GM19035 (cell line): ENCODE measurements at regions not wholly inside any gene's neighbourhood (a gene's known extent, or its start where the extent isn't known, plus 50 kb on each side); places are given as distances from the start of the nearest gene placed in this dataset.
"Not testable (repeated sequence)": the region's sequence is repeated elsewhere in the genome, so short reads cannot be mapped to it uniquely, and the experiment has no call there.

Experiments used
- ATAC-seq: cut with Tn5 transposase; IDR thresholded peaks from one replicate; pipeline ENCODE4 v1.9.1; 2021; ENCODE audit not compliant: unreplicated experiment

DNA sequence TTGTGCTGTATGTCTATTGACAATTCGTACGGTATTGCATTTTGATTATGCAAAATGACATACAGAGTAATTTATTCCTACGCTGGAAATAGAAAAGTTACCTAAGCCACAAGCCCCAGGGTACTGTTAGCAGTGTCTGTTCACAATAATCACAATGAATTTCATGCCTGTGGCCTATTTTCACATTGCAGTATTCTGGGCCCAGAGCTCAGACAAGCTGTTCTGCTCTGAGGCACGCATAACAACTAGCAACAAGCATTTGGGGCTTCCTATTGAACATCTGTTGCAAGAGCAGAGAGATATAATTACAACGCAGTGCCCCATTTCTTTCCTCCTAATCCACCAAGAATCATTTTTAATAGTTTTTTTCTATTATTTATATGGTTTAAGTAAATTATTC is 158.9 kb upstream of the SGCG start:
- no peak for ATAC-seq

DNA sequence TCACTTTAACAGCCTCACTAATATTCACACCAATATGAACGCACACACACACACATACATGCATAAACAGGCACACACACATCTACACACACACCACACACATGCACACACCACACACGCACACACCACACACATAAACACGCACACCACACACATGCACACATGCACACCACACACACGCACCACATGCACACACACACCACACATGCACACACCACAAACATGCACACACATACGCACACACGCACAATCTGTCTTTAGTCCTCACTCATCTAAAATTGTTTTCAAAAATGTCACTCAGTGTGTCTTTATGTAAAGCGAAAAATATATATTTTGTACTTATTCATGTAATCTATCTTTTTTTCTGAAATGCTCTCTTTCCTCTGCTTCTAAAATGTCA is 158.1 kb upstream of the SGCG start:
- no peak for ATAC-seq

DNA sequence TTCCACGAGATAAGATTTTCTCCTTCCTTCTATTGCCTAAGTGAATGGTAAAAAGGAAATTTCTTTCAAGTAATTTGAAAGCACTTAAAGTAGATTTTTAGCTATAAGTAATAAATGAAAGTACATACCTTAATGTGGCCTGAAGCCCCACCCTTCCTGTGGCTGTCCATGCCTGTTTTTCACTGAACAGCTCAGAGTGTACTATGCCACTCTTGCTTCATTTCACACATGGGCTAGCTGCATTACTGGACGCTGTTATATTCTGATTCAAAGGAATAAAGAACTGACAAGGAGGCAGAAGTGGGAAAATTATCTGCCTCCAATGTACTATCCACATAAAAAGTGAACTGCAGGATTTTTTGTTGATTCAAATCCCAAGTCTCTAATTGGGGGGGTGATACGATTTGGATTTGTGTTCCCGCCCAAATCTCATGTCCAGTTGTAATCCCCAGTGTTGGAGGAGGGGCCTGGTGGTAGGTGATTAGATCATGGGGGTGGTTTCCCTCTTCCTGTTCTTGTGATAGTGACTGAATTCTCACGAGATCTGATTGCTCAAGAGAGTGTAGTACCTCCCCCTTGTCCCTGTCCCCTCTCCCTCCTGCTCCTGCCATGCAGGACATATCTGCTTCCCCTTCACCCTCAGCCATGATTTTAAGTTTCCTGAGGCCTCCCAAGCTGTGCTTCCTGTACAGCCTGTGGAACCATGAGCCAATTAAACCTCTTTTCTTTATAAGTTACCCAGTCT is 154.7 kb upstream of the SGCG start:
- no peak for ATAC-seq

DNA sequence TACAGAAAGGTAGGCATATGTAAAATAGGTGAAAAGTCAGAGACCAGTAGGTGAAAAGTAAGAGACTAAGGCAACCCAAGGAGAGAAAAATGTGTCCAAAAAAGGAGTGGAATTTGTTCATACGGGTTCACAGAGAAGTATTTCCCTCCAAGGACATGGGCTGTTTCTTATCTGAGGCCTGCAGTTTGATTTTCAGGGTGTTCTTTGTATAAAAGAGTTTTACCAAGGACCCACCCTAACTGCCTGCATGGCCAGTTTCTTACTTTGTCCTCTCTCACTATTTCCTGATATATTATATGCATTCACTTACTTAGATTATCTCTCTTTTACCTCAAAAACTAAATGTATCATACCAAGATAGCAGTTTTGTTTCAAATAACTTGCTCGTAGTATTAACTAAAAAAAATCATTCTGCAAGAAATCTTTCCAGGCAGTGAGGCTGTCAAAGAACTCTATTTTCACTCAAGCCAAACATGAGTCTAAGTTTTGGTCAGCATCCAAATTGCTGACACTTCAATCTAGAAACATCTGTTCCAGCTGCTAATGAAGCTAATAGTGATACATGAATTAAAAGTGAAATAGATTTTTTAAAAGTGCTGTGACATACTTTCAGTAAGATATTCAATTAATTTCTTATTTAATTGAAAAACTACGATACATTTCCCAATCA is 141.4 kb upstream of the SGCG start:
- no peak for ATAC-seq

DNA sequence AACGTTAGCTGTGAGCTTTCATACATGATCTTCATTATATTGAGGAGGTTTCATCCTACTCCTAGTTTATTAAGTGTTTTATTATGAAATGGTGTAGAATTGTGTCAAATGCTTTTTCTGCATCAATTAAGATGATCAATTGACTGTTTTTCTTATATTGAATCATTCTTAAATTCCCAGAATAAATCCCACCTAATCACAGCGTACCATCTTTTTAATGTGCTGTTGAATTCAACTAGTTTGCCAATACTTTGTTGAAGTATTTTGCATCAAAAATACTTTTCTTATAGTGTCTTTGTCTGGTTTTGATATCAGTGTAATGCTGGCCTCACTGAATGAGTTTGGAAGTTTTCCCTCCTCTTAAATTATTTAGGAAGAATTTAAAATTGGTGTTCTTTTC is 138.6 kb upstream of the SGCG start:
- ATAC-seq = no peak

DNA sequence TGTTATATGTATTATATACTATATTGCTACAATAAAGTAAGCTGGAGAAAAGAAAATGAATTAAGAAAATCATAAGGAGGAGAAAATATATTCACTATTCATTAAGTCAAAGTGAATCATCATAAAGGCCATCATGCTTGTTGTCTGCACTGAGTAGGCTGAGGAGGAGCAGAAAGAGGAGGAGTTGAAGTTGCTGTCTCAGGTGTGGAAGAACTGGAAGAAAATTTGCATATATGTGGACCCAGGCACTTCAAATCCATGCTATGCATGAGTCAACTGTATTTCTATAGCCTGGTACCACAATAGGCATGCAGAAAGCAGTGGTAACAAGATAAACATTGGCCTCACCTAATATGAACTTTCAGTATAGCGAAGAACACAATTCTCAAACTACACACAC is 135.9 kb upstream of the SGCG start:
- no peak for ATAC-seq

DNA sequence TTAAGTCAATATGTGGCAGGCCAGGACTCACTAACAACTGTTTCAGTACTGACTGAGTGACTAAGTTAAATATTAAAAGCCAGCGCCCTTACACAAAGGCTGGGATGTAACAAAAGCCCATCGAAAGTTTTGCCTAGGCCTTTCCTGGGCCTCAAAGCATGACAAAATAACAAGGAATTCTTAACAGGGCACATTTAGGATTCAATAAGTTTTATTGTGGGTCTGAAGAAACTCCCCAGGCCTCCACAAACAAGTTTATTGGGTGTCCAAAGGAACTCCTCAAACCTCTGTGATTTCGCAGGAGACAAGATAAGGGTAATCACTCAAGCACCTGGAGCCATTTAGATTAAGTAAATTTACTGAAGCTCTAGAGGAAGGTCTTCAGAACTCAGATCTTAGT is 130.7 kb upstream of the SGCG start:
- no peak for ATAC-seq

DNA sequence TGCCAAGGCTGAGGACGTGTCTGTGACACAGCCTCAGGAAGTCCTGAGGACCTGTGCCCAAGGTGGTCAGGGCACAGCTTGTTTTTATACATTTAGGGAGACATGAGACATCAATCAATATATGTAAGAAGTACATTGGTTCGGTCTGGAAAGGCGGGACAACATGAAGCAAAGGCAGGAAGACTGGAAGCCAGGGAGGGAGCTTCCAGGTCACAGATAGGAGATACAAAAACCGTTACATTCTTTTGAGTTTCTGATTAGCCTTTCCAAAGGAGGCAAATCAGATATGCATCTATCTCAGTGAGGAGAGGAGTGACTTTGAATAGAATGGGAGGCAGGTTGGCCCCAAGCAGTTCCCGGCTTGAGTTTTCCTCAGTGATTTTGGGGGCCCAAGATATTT is 127.1 kb upstream of the SGCG start:
- not testable (repeated sequence) for ATAC-seq

DNA sequence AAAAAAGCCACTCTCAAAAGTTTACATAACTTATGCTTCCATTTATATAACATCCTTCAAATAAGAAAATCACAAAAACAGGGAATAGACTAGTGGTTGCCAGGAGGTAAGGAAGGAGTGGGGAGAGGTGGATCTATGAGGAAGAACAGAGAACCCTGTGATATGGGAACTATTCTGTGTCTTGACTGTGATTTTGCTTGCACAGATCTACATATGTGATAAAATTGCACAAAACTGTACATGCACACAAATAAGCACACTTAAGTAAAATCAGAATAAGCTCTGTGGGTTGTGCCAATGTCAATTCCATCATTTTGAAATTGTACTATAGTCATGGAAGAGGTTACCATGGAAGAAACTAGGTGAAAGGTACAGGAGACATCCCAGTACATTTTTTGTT is 121.6 kb upstream of the SGCG start:
- no peak for ATAC-seq

DNA sequence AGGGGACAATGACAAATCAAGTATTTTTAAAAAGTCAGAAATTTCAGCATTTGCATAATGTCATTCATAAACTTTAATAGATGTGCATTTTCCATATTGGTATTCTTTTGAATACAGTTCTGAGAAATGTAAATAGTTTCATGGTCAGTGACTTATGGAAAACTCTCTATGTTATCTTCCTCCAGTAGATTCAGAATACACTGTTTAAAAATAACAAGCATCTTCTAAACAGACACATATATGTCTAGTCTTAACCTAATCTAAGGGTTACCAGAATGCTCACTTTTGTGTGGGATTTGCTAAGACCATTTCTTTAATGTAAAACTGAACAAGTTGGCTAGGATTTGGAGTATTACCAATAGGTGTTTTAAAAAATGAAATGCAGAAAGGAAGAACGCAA is 119.8 kb upstream of the SGCG start:
- no peak for ATAC-seq

DNA sequence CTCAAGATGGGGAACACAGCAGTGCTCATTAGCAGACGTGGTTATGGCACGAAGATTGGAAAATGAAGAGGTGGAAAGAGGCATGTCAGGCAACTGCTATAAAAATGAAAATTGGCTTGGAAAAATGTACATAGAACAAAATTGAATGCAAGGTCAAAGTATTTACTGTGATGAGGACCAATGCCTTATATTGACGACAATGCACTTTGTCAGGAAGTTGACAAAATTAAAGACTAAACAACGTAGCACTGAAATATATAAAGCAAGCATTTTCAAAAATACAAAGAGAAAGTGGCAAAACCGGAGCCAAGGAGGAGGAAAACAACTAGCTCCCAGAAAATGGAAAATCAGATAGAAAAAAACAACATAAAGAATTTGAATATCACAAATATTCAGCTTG is 113.7 kb upstream of the SGCG start:
- no peak for ATAC-seq

DNA sequence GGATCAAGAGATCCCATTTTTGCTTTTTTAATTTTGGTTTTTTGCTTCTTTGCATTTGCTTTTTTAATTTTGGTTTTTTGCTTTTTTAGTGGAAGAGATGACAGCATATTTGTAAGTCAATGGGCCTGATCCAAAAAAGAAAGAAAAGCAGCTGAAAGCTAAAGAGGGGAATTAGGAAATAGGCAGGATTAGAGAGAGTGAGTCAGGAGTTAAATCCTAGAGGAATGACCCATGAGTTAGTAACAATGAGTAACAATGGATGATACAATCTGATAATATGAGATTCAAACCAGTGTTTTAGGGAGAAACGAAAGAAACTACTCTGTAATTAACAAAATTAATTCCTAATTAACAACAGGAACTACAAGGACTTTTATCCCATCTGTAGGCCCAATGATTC is 111.2 kb upstream of the SGCG start:
- no peak for ATAC-seq

DNA sequence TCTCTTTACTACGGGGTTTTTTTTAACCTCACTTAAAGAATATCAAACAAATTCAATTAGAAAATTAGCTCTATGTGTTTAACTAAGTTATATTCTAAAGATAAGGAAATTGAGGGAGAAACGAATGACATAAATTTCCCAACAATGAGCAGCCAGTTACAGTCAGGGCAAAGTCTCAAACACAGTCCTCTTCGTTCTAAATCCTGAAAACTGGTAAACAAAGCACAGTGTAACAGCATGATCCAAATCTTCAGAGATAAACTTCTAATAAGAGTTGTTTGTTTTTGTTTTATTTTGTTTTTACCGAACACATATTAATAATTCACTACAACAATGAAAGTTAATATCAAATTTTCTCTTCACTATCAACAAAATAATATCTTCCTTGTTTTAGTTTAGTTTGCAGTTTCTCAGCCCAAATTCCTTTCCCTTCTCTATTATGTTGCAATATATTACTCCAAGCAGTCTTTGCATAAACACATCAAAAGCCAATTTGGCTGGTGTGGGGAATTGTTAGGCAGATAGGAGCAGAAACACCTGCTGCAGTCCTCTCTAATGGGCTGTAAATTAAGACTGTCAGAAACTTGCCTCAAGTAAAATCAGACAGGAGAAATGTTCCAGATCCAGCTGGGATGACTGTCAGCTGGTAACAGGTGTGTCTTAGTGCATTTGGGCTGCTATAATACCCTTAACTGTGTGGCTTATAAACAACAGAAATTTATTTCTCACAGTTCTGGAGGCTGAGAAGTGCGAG is 106.5 kb upstream of the SGCG start:
- no peak for ATAC-seq

DNA sequence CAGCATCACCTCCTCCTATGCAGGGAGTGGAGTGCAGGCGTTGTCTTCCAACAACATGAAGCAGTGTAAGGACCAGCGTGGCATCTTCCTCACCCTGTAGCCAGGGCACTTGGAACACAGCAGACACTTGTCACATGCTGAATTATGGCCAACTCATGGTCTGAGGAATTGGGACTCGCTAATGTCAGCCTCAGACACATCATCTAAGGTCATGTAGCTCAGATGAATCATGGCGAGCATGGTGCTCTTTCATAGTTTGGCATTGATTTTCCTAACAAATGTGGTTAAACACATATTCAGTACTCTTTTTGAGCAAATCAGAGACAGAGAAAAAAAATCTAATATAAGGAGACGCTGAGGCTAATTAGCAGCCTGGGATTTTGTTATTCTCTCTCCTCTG is 99.6 kb upstream of the SGCG start:
- no peak for ATAC-seq

DNA sequence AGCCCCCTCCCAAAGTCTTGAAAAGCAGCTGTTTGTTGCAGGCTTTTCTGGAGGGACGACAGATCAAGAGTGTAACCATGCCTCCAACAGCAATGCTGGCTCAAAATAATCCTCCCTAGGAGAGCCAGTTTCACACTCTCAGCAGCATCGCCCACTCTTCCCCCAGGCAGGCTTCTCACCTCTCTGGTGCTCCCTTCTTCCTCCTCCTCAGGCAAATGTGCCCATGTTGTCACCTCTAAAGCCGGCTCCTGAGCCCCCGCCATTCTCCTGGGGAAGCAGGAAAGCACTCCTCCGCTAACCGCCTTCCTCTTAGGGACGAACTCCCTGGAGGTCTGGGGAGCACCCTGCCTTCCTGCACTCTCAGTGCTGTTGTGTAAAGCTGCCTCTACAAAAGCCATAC is 98.9 kb upstream of the SGCG start:
- ATAC-seq = no peak

DNA sequence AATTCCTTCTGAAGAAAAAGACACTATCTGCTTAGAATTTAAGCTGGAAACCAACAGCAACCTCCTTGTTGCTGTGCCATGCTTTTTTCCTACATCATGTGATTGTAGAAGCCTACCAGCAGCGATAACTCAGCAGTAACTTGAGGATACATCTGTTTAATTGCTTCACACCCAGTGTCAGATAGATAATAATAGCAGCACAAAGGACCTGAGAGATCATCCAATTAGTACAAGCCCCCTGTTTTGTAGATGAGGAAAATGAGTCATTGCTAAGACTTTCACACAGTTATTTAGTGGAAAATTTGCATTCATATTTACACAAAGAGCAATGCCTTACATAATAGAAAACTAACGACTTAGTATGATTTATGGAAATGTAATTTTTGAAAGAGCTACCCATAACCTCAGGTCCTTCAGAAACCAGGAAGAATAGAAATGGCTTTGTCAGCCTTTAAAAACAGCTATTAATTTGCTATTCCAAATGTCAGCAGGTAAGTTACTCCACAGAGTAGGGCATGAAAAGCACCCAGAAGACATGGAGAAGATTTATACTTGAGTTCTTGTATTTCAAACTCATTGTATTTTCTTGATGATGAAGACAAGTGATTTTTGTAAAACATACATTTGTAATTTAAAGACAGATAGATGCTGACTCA is 93.7 kb upstream of the SGCG start:
- no peak for ATAC-seq

DNA sequence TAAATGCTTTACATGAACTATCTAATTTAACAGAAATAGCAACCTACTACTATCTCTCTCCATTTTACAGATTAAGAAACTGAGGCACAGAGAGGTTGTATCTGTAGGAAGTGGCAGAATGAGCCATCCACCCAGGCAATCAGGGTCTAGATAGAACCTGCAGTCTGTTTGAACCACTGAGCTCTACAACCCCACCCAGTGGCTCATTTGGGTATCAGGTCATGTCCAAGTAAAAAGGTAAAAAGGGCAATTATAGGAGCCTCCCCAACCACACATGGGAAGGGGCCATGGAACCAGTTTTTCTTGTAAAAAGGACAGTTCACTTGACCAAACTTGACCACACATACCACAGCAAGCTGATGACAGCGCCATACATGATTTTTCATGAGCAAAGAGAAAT is 92.9 kb upstream of the SGCG start:
- no peak for ATAC-seq

DNA sequence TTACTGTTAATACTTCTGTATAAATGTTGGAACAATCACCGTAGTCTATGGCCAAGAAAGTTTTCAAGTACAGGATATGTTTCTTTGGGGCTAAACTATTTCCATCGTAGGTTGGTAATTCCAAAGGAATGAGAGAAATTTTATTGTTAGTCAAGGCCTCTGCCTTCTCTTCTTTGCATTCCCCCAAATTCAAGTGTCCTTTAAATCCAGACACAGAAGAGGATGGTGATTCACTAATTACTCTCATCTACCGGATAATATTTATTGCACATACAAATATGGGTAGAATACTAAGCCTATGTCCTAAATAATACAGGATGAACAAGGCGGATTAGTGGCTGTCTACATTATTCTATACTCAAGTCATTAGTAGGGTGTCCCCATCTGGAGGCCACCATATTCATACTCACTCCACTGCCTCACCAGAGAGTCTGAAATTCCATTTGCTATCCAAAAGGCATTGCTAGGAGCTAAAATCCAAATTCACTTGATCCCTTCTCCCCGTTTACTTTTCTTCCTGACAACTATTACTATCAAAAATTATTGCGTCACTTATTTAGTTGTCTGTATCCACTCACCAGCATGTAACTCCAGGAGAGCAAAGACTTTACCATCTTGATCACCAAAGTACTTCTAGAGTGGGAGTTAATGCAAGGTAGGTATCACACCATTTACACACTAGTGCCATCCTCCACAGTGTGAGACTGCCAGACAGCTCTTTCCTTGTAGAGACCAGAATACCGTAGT is 82.4 kb upstream of the SGCG start:
- ATAC-seq = no peak

DNA sequence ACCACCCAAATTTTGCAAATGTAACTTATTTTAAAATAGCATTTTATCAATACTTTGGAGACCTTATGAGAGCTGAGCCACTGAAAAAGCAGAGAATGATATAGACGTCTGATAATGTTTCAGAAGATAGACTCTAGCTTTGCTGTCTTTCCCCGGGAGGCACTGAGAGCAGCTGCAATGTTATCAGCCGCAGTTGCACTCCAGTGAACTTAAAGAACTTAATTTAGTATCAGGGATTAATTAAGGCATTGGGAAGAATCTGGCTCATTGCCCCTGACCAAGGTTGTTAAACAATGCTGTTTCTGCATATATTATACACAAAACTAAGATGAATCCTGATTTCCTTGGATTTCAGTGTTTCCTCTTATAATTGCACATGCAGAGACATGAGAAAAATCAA is 75.7 kb upstream of the SGCG start:
- no peak for ATAC-seq

DNA sequence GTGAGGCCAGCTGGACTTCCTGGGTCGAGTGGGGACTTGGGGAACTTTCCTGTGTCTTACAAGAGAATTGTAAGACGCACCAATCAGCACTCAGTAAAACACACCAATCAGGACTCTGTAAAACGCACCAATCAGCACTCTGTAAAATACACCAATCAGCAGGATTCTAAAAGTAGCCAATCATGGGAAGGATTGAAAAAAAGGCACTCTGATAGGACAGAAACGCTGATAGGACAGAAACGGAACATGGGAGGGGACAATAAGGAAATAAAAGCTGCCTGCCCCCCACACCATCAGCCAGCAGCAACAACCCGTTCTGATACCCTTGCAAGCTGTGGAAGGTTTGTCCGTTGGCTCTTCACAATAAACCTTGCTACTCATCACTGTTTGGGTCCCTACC is 73.1 kb upstream of the SGCG start:
- ATAC-seq = no peak

DNA sequence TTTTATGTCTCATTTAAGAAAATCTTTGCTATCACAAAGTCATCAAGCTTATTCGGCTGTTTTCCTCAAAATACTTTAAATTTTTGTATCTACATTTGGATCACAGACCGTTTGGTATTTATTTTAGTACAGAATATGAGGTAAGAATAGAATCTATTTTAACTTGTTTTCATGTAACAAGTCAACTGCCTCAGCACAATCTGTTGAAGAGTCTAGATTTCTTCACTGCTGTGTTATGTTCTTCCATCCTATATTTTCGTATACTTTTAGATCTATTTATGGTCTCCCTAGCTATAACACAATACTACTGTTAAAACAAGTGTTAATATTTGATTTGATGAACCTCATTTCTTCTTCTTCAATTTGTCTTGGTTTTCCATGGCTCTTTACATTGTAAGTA is 61.6 kb upstream of the SGCG start:
- ATAC-seq = no peak
